ENCODE measurements at regions not wholly inside any gene's neighbourhood (a gene's known extent, or its start where the extent isn't known, plus 50 kb on each side); places are given as distances from the start of the nearest gene placed in this dataset.

- Mint-ChIP-seq H3K27ac (no peak overlapping the region), H3K4me3 (no peak overlapping the region), H3K9me3 (no peaks in the 10 kb centered on the region), H3K27me3 (ENCODE audit: insufficient read depth) (peaks cover 23% of the 10 kb centered on the region), H3K36me3 (ENCODE audit: low read depth) (no peaks in the 10 kb centered on the region), H3K4me1 (ENCODE audit: low read depth) (peaks cover 11% of the 10 kb centered on the region)
- DNase-seq = no peak
- no peak for TF ChIP-seq CTCF (IDR thresholded peaks at IDR 0.05)
Measured at GRCh38 chr11:13101644-13102512, 92.8 kb downstream of the RASSF10 start.

- H3K27ac Mint-ChIP-seq = no peak overlapping the region
- peaks cover 22% of the 10 kb centered on the region for H3K27me3 Mint-ChIP-seq (ENCODE audit: insufficient read depth)
- H3K4me3 Mint-ChIP-seq = no peak overlapping the region
- H3K36me3 Mint-ChIP-seq (ENCODE audit: low read depth) = no peaks in the 10 kb centered on the region
- no peaks in the 10 kb centered on the region for H3K9me3 Mint-ChIP-seq
- H3K4me1 Mint-ChIP-seq (ENCODE audit: low read depth) = peaks cover 11% of the 10 kb centered on the region
- DNase-seq = no peak
- TF ChIP-seq CTCF (IDR thresholded peaks at IDR 0.05) = no peak
Measured at GRCh38 chr11:13102513-13102840, 93.4 kb downstream of the RASSF10 start.

- Mint-ChIP-seq H3K36me3 (ENCODE audit: low read depth) (no peaks in the 10 kb centered on the region), H3K4me3 (no peak overlapping the region), H3K9me3 (no peaks in the 10 kb centered on the region), H3K4me1 (ENCODE audit: low read depth) (peaks cover 11% of the 10 kb centered on the region), H3K27ac (no peak overlapping the region), H3K27me3 (ENCODE audit: insufficient read depth) (peaks cover 22% of the 10 kb centered on the region)
- TF ChIP-seq CTCF (IDR thresholded peaks at IDR 0.05) = no peak
- DNase-seq = no peak
Measured at GRCh38 chr11:13102865-13103539, 93.9 kb downstream of the RASSF10 start.

GRCh38 chr11:13103962-13104554, 94.9 kb downstream of the RASSF10 start:
- Mint-ChIP-seq H3K4me3 (no peak overlapping the region), H3K27ac (no peak overlapping the region), H3K27me3 (ENCODE audit: insufficient read depth) (peaks cover 19% of the 10 kb centered on the region), H3K9me3 (no peaks in the 10 kb centered on the region), H3K4me1 (ENCODE audit: low read depth) (peaks cover 3% of the 10 kb centered on the region), H3K36me3 (ENCODE audit: low read depth) (0 out of 2 replicates have a peak, but pooled peaks cover 5% of the 10 kb centered on the region)
- TF ChIP-seq CTCF (IDR thresholded peaks at IDR 0.05) = no peak
- no peak for DNase-seq

GRCh38 chr11:13104619-13105236, 95.6 kb downstream of the RASSF10 start:
- Mint-ChIP-seq H3K4me3 (no peak overlapping the region), H3K27me3 (ENCODE audit: insufficient read depth) (peaks cover 19% of the 10 kb centered on the region), H3K27ac (no peak overlapping the region), H3K4me1 (ENCODE audit: low read depth) (no peaks in the 10 kb centered on the region), H3K9me3 (no peaks in the 10 kb centered on the region), H3K36me3 (ENCODE audit: low read depth) (0 out of 2 replicates have a peak, but pooled peaks cover 6% of the 10 kb centered on the region)
- no peak for DNase-seq
- TF ChIP-seq CTCF (IDR thresholded peaks at IDR 0.05) = no peak

Data from HFFc6 (cell line).